Spleen (tissue), 11 donors: ENCODE measurements at regions not wholly inside any gene's neighbourhood (a gene's known extent, or its start where the extent isn't known, plus 50 kb on each side); places are given as distances from the start of the nearest gene placed in this dataset.
A peak's percentile ranks its signal among the peaks of the same experiment; 100 is the strongest.

ENCODE experiments used
- DNase-seq: peaks from one replicate; pipeline ENCODE4 v3.0.0-alpha.2; 2020
- H3K27ac ChIP-seq, 8 donors: fragments of 200-600 bp; sonication (generic) in 7 of 8; 1 replicate in 4 of 8; 2 replicates in 4 of 8; pipeline versions ENCODE4 v1.5.0 to v1.8.0; 2016 to 2021; ENCODE audit warnings: inconsistent platforms in 4 of 8, mild to moderate bottlenecking in 4 of 8, moderate library complexity in 1 of 8
- H3K27me3 ChIP-seq, 7 donors: fragments of 200-600 bp; sonication (generic) in 6 of 7; replicated peaks in 1 of 7; 1 replicate in 4 of 7; 2 replicates in 3 of 7; pipeline versions ENCODE4 v1.5.0 to v1.8.0; 2016 to 2021; ENCODE audit warnings: inconsistent platforms in 3 of 7, mild to moderate bottlenecking in 1 of 7
- H3K36me3 ChIP-seq, 6 donors: fragments of 200-600 bp; sonication (generic) in 5 of 6; 1 replicate in 4 of 6; 2 replicates in 2 of 6; pipeline versions ENCODE4 v1.5.0 to v1.8.0; 2016 to 2021; ENCODE audit warnings: inconsistent platforms in 2 of 6
- H3K4me1 ChIP-seq, 6 donors: fragments of 200-600 bp; sonication (generic) in 5 of 6; 1 replicate in 3 of 6; 2 replicates in 3 of 6; pipeline versions ENCODE4 v1.5.0 to v1.8.0; 2016 to 2021; ENCODE audit warnings: inconsistent platforms in 3 of 6
- H3K4me3 ChIP-seq, 8 donors: fragments of 200-600 bp; sonication (generic) in 7 of 8; 1 replicate in 4 of 8; 2 replicates in 4 of 8; pipeline versions ENCODE4 v1.5.0 to v1.8.0; 2016 to 2021; ENCODE audit warnings: inconsistent platforms in 4 of 8, mild to moderate bottlenecking in 4 of 8, moderate library complexity in 2 of 8
- H3K9me3 ChIP-seq, 8 donors: fragments of 200-600 bp; sonication (generic) in 7 of 8; 1 replicate in 4 of 8; 2 replicates in 4 of 8; pipeline versions ENCODE4 v1.5.0 to v1.8.0; 2016 to 2021; ENCODE audit warnings: inconsistent platforms in 4 of 8
- POLR2A ChIP-seq, 3 donors: fragments of 450-650 bp; IDR thresholded peaks; one replicate each; pipeline ENCODE4 v1.5.1; 2017; ENCODE audit warnings: antibody characterized with exemption in 3 of 3, mild to moderate bottlenecking in 1 of 3
- POLR2AphosphoS5 ChIP-seq, 3 donors: sonication (generic); formaldehyde crosslinking; IDR thresholded peaks; one replicate each; pipeline ENCODE4 v1.5.1; 2017; ENCODE audit warnings: antibody characterized with exemption in 3 of 3
- WGBS, 5 donors: extraction: QIAGEN DNeasy Blood & Tissue Kit in 3 of 5; methylation state at CpG; one replicate each; pipeline versions ENCODE4 v1.1.5 to v1.1.7; 2013 to 2018; 5-methylcytosine and 5-hydroxymethylcytosine counted together
- intact Hi-C: fragments of 100-400 bp; cut with DNase I; formaldehyde crosslinking; loops from one replicate; pipeline ENCODE4 v1.15.0; 2023; ENCODE audit warnings: low total_unique reads
- TF ChIP-seq, protein P1 (sequence below), 11 experiments: fragments of 200-600 bp in 7 of 11; fragments of 450-650 bp in 4 of 11; sonication (generic) in 4 of 11; IDR thresholded peaks in 8 of 11; conservative IDR thresholded peaks in 3 of 11; 1 replicate in 7 of 11; 2 replicates in 4 of 11; pipeline versions ENCODE4 v1.4.0 to v1.8.0; 2016 to 2021; ENCODE audit warnings: antibody characterized with exemption in 11 of 11, inconsistent platforms in 4 of 11, mild to moderate bottlenecking in 1 of 11
- donor health status: healthy with polysubstance abuse.
- donor health status: DM: no; HTN: no; CAD: no; lungs with moderate emphysema.
- donor health status: DM: no; HTN: no; CAD: no.
- donor health status: Bipolar disorder and iron deficiency.
- donor health status: healthy.
- donor health status: DM: no; HTN: no; CAD: no.
- donor health status: DM: yes; HTN: yes; CAD: no.

- Histone ChIP-seq H3K4me3 (no peak overlapping the region), H3K36me3 (peaks cover 0 to 3% (median 0%) of the 10 kb centered on the region in 6 donors), H3K27me3 (no peaks in the 10 kb centered on the region), H3K27ac (no peak overlapping the region), H3K4me1 (peaks cover 0 to 2% (median 0%) of the 10 kb centered on the region in 6 donors), H3K9me3 (peaks cover 0 to 24% (median 19%) of the 10 kb centered on the region in 8 donors)
- TF ChIP-seq POLR2A (IDR thresholded peaks at IDR 0.05), result no peak
- no peak for TF ChIP-seq POLR2AphosphoS5 (IDR thresholded peaks at IDR 0.05)
- TF ChIP-seq, protein P1, sequence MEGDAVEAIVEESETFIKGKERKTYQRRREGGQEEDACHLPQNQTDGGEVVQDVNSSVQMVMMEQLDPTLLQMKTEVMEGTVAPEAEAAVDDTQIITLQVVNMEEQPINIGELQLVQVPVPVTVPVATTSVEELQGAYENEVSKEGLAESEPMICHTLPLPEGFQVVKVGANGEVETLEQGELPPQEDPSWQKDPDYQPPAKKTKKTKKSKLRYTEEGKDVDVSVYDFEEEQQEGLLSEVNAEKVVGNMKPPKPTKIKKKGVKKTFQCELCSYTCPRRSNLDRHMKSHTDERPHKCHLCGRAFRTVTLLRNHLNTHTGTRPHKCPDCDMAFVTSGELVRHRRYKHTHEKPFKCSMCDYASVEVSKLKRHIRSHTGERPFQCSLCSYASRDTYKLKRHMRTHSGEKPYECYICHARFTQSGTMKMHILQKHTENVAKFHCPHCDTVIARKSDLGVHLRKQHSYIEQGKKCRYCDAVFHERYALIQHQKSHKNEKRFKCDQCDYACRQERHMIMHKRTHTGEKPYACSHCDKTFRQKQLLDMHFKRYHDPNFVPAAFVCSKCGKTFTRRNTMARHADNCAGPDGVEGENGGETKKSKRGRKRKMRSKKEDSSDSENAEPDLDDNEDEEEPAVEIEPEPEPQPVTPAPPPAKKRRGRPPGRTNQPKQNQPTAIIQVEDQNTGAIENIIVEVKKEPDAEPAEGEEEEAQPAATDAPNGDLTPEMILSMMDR (IDR thresholded peaks at IDR 0.05 in 8 of 11, conservative IDR thresholded peaks at IDR 0.05 in 3 of 11), result no peak
- peak; percentile 40 for DNase-seq
- whole genome bisulfite sequencing, 5 donors, result 71 to 90% (median 76%) methylated on average over 15 to 19 of the region's 19 CpGs
- intact Hi-C loops, result no loop called here
Measured at GRCh38 chr17:77507111-77507885, 366.5 kb downstream of the SEC14L1 start.

DNA sequence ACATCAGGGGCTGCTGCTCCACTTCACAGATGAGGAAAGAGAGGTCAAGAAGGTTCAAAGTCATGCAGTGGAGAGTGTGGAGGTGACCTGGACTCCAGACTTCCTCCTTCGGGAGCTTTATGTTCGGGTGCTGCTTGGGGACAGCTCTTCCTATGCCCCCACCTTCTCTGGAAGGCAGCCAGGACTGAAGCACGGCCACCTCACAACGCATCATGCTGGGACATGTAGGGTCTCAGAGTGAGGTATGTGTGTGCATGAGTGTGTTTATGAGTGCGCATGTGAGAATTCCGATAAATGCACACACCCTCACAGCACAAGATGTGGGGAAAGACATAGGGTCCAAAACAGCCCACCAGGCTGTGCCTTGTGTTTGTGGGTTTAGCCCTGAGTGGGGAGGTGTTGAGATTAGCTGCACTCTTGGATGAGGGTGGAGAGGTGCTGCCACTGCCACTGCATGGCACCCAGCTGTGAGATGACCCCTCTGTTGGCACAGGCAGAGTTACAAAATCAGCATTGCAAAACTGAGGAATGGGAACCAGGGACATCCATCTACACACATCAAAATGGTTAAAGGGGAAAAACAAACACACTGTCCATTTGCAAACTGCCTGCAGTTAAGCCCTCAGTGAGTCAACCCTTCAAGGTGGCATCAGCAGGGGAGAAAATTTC, 367.4 kb downstream of the SEC14L1 start:
- intact Hi-C loops, result no loop called here
- H3K4me3 ChIP-seq, result no peak overlapping the region
- no peaks in the 10 kb centered on the region for H3K36me3 ChIP-seq
- H3K27ac ChIP-seq, result no peak overlapping the region
- no peaks in the 10 kb centered on the region for H3K27me3 ChIP-seq
- peak; percentile 22 for DNase-seq
- peaks cover 0 to 24% (median 19%) of the 10 kb centered on the region in 8 donors for H3K9me3 ChIP-seq
- no peak for TF ChIP-seq POLR2AphosphoS5 (IDR thresholded peaks at IDR 0.05)
- no peak for TF ChIP-seq POLR2A (IDR thresholded peaks at IDR 0.05)
- TF ChIP-seq, protein P1 (IDR thresholded peaks at IDR 0.05 in 8 of 11, conservative IDR thresholded peaks at IDR 0.05 in 3 of 11), result no peak
- peaks cover 0 to 7% (median 0%) of the 10 kb centered on the region in 6 donors for H3K4me1 ChIP-seq
- 43 to 68% (median 49%) methylated on average over 6 of the region's 6 CpGs for WGBS, 5 donors

- TF ChIP-seq, protein P1 (IDR thresholded peaks at IDR 0.05 in 8 of 11, conservative IDR thresholded peaks at IDR 0.05 in 3 of 11), result no peak
- no peak for TF ChIP-seq POLR2A (IDR thresholded peaks at IDR 0.05)
- TF ChIP-seq POLR2AphosphoS5 (IDR thresholded peaks at IDR 0.05), result no peak
- H3K27me3 ChIP-seq, result no peaks in the 10 kb centered on the region
Measured at GRCh38 chr17:77509089-77509488, 368.3 kb downstream of the SEC14L1 start.

GRCh38 chr17:77509599-77509998, 368.8 kb downstream of the SEC14L1 start:
- Histone ChIP-seq H3K27ac (no peak overlapping the region), H3K4me3 (no peak overlapping the region), H3K9me3 (peaks cover 0 to 24% (median 20%) of the 10 kb centered on the region in 8 donors), H3K36me3 (no peaks in the 10 kb centered on the region), H3K27me3 (no peaks in the 10 kb centered on the region), H3K4me1 (peaks cover 0 to 7% (median 0%) of the 10 kb centered on the region in 6 donors)
- intact Hi-C loops, result no loop called here
- WGBS, 5 donors, result 91 to 98% (median 94%) methylated on average over 2 of the region's 2 CpGs
- TF ChIP-seq POLR2A (IDR thresholded peaks at IDR 0.05), result no peak
- TF ChIP-seq POLR2AphosphoS5 (IDR thresholded peaks at IDR 0.05), result no peak
- TF ChIP-seq, protein P1 (IDR thresholded peaks at IDR 0.05 in 8 of 11, conservative IDR thresholded peaks at IDR 0.05 in 3 of 11), result no peak
- DNase-seq, result no peak

More at GRCh38 chr17:77509089-77509488, 368.3 kb downstream of the SEC14L1 start:
- intact Hi-C loops, result no loop called here
- DNase-seq, result no peak
- peaks cover 0 to 24% (median 20%) of the 10 kb centered on the region in 8 donors for H3K9me3 ChIP-seq
- WGBS, 5 donors, result 95 to 100% (median 96%) methylated on average over 2 of the region's 2 CpGs
- no peaks in the 10 kb centered on the region for H3K36me3 ChIP-seq
- peaks cover 0 to 7% (median 0%) of the 10 kb centered on the region in 6 donors for H3K4me1 ChIP-seq
- no peak overlapping the region for H3K27ac ChIP-seq
- no peak overlapping the region for H3K4me3 ChIP-seq
